SIG-M5 treated with dmso at 0.1 percent for 504 hours (cell line): ENCODE measurements at regions not wholly inside any gene's neighbourhood (a gene's known extent, or its start where the extent isn't known, plus 50 kb on each side); places are given as distances from the start of the nearest gene placed in this dataset.
"Not testable (repeated sequence)": the region's sequence is repeated elsewhere in the genome, so short reads cannot be mapped to it uniquely, and the experiment has no call there.

ENCODE experiments used
- DNase-seq: peaks from one replicate; lab custom pipeline; 2025; ENCODE audit not compliant: unreplicated experiment; lab: John Stamatoyannopoulos, UW

DNA sequence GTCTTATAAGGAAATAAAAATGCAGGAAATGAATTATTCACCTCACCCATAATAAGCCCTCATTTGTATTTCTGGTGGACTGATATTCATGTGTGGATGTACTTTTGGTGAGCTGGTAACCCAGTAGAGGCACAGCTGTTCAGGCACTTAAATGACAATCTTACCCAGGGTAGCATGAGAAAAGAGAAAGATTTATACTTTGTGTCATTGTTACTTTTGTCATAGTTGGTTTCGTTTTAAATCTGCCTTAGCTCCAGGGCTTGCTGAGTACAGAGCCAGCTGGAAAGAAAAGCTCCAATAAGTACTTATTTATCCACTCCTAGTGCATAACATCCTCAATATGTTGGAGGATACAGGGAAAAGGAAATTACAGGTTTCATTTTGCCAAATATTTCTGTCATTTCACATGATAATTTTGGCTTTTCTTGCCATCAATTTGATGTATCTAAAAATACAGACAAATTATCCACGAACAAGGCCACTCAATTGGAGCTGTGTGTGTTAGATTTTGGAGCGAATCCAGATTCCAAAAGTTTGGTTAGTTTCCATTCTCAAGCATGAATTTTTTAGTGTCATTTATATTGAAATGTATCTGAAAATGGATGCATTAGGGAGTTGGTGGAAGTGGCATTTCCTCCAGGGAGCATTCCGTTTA lies 1276.1 kb upstream of the FAM98A start:
- DNase-seq = no peak

DNA sequence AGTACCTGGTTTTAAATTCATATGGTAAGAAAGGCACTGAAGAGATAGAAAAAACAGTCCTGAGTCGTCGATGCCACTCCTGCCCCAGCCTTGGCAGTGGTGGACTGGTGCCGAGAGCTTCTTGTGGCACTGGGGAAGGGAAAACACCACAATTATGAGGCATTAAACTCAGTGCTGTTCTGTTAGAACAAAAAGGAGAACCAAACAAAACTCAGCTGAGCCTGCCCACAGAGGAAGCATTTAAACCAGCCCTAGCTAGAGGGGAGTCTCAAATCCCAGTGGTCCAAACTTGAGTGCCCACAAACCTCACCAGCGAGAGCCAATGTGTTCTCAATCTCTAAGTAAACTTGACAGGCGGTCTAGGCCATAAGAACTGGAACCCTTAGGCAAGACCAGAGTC lies 1254.5 kb upstream of the FAM98A start:
- no peak for DNase-seq

DNA sequence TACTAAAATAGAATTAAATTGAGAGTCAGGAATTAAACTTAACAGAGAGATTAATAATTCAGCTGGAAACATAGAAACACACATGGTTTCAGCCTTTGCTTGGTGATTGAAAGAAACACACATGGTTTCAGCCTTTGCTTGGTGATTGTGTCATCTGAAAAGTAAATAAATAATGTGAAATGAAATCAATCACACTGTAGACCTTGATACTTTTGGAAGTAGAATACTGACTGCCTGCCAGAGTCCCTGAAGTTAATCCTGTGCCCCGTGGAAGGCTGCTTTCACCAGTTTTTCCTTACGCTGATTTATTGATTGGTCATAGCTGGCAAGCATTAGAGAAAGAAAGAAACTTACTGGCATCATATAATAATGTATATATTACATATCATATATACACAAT lies 1252.7 kb upstream of the FAM98A start:
- no peak for DNase-seq

DNA sequence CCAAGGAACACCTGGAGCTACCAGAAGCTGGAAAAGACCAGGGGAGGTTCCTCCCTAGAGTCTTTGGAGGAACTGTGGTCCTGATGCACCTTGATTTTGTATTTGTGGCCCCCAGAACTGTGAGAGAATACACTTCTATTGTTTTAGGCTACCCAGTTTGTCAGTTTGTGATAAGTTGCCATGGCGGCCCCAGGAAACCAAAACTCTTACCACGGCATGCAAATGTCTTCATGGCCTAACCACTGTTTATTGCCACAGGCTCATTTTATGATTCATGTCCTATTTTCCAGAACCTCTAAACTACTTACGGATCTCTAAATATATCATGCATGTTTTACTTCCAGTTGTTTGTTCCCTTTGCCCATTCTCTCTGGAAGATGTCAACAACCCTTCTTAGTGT lies 1250.7 kb upstream of the FAM98A start:
- no peak for DNase-seq

DNA sequence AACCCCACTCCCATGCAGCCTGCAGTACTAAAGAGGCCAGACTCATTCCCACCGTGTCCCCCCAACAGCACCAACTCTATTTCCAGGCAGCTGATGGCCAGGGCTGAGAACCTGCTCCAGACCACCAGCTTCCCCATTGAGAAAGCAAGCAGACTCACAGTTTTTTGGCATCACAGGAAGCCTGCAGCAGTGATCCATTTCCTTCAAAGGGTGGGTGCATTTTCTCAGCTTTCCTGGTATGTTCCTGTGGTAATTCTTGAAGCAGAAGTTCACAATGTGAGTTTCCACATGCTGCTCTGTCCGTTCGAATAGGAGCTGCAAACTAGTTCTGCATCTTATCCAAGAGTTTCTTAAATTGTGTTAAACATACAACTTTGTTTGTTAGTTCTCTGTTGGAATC lies 1249.6 kb upstream of the FAM98A start:
- DNase-seq = no peak

DNA sequence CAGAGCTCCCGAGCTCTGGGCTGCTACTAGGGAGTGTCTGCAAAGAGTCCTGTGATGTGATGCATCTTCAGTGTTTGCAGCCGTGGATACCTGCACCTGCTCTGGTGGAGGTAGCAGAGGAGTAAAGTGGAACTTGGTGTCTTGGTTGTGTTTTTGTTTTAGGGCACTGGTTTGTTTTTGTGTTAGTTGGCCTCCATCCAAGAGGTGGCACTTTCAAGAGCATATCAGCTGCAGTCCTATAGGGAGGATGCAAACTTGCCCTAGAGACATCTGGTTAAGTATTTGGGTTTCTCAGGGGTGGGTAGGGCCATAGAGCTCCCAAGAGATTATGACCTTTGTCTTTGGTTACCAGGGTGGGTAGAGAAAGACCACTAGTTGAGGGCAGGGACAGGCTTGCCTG lies 1249.0 kb upstream of the FAM98A start:
- DNase-seq = no peak

DNA sequence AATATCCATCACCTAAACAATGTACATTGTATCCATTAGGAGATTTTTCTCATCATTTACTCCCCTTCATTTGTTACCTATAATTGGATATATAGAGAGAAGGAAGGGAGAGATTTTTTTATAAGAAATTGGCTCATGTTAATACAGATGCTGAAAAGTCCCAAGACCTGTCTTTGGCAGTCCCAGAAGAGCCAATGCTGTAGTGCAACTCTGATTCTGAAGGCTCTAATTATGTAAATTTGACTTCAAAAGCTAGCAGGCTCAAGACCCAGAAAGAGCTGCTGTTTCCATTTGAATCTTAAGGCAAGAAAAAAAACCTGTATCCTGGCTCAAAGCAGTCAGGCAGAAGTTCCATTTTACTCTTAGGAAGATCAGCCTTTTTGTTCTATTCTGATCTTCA lies 1245.5 kb upstream of the FAM98A start:
- DNase-seq = no peak

DNA sequence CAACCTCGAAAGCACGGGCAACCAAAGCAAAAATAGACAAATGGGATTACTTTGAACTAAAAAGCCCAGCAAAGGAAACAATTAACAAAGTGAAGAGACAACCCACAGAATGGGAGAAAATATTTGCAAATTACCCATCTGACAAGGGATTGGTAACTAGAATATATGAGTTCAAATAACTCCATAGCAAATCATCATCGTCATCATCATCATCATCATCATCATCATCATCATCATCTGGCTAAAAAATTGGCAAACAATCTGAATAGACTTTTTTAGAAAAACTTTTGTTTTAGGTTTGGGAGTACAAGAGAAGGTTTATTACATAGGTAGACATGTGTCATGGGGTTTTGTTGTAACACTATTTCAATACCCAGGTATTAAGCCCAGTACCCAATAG lies 1239.3 kb upstream of the FAM98A start:
- DNase-seq = no peak

DNA sequence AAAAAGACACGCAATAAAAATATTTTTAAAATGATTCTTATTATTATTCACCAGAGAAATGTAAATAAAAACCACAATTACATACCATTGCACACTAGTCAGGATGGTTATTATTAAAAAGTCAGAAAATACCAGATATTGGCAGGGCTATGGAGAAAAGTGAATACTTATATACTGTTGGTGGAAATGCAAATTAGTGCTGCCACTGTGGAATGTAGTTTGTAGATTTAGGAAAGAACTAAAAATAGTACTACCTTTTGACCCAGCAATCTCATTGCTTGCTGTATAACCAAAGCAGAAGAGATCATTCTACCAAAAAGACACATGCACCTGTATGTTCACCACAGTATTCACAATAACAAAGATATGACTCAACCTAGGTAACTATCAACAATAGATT lies 1237.3 kb upstream of the FAM98A start:
- DNase-seq = no peak

DNA sequence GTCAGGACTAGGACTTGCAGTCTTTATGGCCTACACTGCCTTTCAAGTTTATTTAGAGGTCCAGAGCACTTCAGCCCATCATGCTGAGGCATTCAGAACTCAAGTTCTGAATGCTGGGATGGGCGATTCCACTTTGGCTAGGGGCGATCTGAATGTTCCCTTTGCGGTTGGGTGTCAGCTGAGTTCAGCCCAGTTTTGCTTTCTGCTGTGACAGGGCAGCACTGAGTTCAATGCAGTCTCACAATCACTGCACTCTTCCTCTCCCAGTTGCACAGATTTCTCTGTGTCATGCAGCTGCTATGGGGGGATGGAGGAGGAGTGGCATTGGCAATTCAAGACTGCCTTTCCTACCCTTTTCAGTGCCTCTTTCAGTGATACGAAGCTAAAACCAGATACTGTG lies 1232.0 kb upstream of the FAM98A start:
- no peak for DNase-seq

DNA sequence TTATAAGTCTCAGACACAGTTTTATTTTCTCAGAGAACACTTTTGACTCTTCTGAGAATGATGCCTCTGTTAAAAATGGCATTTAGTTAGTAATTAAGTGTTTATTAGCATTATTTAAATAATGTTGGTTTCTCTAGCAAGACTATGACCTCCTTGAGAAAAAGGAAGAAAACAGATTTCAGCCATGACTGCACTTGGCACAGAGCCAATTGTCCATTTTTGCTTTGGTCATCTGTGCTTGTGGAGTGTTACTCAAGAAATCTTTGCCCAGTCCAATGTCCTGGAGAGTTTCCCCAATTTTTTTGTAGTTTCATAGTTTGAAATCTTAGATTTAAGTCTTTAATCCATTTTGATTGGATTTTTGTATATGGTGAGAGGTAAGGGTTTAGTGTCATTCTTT lies 1229.4 kb upstream of the FAM98A start:
- DNase-seq = no peak

DNA sequence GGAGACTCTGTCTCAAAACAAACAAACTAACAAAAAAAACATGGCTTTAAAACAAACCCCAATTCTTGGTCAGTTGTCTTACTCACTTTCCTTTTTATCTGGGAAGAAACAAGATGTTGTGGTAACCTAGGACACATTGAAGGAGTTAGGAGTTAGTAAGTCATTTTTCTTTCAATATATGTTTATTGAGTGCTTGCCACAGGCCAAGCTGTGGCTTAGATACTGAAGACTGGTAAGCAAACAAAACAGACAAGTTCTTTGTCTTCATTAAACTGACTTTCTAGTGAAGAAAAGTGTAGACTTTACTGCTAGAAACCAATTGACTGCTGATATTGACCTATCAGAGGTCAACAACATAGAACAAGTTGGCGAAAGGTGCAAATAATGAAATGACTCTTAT lies 1228.3 kb upstream of the FAM98A start:
- DNase-seq = no peak

DNA sequence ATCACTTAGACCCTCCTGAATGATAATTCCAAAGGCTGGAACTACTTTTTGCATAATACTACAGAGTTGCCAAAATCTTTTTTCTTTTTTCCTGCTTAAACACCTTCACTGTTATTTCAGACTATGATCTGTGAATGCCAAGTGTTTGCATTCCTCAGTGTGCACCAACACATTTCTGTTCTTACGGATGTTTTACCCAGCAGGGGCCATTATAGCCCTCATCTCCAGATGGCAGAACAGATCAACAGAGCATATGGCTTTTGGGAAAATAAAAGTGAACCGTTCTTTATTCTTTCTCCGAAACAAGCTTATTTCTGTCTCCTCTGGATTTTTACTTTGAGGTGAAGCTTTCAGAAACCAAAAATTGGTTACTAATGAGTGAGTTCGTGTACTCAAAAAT lies 1226.6 kb upstream of the FAM98A start:
- DNase-seq = no peak

DNA sequence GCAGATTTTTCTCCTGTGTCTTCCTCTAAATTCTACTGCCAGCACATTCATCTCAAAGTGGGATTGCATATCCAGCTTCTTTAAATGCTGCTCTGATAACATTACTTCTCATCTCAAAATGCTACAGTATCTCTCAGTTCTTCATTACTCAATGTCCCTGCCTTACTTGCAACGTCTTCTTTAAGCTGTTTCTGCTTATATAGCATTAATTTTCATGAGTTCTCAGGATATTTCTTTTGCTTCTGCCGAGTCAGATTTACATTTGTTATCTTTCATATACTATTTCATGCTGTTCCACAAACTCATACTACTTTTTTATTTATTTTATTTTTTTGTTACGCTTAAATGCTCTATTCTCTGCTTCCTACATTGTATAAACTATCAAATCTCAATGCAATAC lies 1223.5 kb upstream of the FAM98A start:
- DNase-seq = no peak

DNA sequence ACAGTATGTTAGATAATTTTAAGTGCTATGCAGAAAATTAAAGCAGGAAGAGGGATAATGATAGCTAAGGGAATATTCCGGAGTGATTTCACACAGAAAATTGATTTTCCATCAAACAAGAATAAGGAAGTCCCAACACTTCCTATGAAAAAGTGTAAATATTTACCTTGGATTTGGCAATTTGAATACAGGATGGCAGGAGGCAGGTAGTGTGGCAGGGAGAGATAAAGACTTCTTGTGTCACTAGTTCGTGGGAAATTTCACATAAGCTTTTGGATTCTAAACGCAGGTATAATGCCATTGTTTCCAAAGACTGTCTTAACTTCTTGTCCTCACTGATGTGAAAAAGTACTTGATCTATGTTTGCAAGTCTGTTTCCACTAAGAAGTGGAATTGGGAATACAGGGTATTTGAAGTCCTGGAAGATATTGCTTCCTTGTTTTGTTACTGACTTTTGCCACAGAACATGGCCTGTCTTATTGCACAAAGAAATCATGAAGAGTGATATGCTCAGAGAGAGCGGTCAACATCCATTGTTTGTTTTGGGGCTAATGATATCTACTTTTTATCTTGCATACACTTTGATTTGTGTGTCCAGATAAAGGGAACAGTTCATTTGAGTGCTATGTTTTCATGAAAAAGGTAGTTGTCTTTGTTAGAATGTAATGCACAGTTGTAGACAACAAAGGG lies 1216.1 kb upstream of the FAM98A start:
- DNase-seq = no peak

DNA sequence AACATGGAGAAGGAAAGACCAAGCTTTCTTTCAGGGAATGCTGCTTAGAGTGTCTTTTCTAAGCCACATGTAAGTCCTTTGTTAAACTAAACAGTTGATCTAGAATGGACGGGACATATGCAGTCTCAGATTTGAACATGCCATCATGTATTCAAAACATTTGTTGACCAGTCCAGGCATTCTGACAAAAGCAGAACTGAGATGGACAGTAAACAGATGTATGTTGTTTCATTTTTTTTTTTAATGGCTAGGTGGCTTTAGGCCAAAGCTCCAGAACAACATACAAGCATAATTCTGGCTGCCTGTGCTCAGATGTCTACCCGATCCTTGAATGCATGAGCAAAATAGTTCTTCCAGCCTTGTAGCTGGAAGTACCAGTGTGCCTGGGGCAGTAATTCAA lies 1211.4 kb upstream of the FAM98A start:
- DNase-seq = no peak

DNA sequence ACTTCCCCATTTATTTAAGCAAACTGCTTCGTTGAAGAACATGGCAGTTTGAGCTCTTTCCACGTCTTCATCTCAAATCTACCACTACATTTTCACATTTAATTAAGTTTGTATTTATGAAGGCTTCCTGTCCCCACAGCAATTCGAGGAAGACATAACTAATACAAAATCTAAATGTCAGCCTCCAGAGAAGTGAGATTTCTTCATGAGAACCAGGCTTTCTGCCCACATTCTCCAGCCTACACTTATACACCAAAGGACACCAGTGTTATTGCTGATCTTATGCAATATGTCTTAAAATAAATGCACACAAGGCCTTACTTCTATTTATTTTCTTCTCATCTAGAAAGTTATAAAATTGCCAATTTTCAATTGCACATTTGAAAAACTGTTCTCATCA lies 1209.3 kb upstream of the FAM98A start:
- DNase-seq = no peak

DNA sequence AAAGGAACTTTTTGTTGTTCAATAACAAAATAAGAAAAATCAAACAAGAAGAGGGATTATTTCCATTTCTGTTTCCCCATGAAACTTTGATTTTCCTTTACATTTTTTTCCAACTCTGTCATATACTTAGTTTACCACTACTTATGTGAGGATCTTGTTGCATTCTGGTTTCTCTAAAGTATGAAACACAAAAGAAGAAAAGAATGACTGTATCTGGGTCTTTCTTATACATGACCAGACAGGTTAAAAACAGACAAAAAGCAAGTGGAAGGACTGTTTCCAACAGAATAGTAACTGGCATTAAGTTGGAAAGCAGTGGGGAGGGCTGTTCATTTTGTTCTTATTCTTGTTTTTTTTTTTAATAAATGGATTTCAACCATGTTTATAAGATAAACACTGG lies 1207.8 kb upstream of the FAM98A start:
- DNase-seq = no peak

DNA sequence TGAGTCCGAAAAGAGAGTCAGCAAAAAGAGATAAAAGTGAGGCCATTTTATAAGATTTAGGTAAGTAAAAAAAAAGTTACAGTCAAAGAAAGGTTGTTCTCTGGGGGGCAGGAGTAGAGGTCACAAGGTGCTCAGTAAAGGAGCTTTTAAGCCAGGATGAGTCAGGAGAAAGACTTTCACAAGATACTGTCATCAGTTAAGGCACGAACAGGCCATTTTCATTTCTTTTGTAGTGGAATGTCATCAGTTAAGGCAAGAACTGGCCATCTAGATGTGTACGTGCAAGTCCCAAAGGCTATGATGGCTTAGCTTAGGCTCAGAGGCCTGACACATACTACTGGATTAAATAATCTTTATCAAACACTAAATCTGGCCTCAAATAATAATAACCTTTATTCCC lies 1207.3 kb upstream of the FAM98A start:
- DNase-seq = no peak

DNA sequence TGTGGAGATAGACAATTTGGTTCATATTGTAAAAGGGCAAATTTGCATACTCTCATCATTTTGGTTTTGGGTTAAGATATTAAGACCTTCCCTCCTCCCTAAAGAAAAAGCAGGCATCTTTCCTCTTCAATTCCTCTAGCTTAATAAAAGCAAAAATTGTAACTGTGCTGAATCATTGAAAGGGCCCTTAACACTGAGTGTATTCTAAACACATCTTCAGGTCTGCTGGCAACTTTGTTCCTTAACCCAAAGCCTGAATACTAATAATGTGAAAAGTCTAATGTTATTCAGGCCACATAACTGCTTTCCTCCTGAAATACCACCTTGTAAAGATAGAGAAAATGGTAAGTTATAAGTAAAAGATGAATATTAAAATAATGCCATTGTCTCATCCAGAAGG lies 1200.5 kb upstream of the FAM98A start:
- DNase-seq = no peak

DNA sequence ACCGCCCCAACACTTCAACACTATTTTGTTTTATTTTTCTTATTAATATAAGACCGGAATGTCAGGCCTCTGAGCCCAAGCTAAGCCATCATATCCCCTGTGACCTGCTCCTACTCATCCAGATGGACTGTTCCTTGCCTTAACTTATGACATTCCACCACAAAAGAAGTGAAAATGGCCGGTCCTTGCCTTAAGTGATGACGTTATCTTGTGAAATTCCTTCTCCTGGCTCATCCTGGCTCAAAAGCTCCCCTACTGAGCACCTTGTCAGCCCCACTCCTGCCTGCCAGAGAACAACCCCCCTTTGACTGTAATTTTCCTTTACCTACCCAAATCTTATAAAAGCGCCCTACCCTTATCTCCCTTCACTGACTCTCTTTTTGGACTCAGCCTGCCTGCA lies 1196.5 kb upstream of the FAM98A start:
- DNase-seq = not testable (repeated sequence)

DNA sequence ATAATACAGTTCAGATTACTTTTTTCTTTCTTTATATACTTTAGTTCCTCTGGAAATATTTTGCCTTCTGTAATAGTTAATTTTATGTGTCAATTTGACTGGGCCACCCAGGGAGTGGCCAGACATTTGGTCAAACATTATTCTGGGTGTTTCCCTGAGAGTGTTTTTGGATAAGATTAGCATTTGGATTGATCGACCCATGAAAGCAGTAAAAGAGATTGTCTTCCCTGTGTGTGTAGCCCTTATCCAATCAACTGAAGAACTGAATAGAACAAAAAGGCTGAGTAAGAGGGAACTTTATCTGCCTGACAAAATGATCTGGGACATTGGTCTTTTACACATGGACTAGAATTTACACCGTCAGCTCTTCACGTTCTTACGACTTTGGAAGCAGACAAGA lies 1190.1 kb upstream of the FAM98A start:
- no peak for DNase-seq

DNA sequence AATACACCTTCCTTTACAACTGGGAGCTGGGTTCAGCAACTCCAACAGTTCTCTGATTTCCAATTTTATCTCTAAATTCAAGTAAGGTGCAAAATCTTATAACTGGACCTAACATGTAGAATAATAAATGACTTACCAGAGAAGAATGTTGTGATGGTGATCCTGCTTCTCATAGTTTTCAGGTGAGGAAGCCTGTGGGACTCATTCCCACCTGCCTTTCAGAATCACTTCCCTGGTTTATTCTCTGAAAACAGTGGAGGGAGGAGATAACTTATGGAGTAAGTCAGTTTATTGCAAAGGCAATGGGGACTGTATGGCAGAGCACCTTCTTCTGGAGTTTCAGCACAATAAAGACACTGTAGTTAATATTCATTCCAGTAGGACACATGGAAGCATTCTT lies 1188.2 kb upstream of the FAM98A start:
- no peak for DNase-seq
